Fibroblast of the conjunctiva (primary cell): ENCODE measurements at regions not wholly inside any gene's neighbourhood (a gene's known extent, or its start where the extent isn't known, plus 50 kb on each side); places are given as distances from the start of the nearest gene placed in this dataset.
"Not testable (repeated sequence)": the region's sequence is repeated elsewhere in the genome, so short reads cannot be mapped to it uniquely, and the experiment has no call there.

Source experiments
- DNase-seq: peaks from one replicate; pipeline ENCODE4 v3.0.0-alpha.2; 2010; ENCODE audit warnings: low read depth

DNA sequence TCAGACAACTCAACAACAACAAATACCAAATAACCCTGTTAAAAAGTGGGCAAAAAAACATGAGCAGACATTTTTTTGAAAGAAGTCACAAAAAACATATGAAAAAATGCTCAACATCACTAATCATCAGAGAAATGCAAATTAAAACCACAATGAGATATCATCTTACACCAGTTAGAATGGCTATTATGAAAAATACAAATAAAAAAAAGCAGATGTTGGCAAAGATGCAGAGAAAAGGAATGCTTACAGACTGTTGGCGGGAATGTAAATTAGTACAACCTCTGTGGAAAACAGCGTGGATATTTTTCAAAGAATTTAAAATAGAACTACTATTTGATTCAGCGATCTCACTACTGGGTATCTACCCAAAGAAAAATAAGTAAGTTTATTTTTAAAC, 114.0 kb downstream of the SLC38A4 start:
- peak; percentile 23 for DNase-seq

GRCh38 chr12:46710125-46710743, 115.6 kb downstream of the SLC38A4 start:
- DNase-seq = no peak

DNA sequence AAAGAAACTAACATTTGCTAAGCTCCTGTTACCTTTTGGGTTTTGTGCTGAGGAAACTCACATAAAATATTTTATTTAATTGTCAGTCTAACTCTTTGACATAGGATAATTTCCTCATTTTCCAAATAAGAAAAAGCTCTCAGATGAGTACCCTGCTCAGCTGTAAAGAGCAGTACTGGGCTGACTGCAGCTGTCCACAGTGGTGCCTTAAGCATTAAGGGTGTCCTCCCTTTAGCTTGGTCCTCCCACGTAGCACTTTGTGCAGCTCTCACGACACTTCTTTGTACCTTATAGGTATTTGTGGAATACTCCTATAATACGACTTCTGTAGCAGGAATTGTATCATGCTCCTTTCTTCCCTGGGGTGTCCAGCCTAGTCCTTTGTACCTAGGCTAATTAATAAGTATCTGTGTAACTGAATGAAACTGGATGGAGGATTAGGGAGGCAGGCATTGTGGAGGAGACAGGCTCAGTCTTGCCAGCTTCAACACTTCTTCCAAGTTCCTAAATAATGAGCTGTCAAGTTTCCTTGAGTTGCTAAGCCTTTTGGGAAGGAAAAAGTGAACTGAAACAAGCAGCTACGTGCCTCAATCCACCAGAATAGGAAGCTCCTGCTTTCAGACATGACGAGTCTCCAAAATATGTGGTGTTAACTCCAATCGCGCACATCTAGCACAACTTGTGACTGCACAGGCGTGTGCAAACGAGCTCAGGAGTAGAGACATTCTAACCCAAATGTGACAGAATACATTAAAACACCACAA, 123.0 kb downstream of the SLC38A4 start:
- no peak for DNase-seq

GRCh38 chr12:46701356-46701755, 124.4 kb downstream of the SLC38A4 start:
- no peak for DNase-seq

- DNase-seq = no peak
These were observed 125.8 kb downstream of the SLC38A4 start for GRCh38 chr12:46699986-46700385.

DNA sequence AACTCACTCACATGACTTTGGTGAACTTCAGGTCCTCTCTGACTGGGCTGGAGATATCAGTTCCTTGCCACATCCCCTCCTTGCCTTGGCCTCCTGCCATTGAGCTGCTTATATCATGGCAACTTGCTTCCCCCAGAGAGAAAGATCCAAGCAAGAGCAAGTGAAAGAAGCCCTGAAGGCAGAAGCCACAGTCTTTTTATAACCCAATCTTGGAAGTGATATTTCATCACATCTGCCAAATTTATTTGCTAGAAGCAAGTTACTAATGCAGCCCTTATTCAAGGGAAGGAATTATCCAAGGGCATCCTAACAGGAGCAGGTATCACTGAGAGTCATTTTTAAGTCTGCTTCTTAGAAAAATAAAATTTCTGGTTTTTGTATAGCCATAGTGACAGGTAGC, 127.8 kb downstream of the SLC38A4 start:
- no peak for DNase-seq

- DNase-seq = no peak
These were observed 132.3 kb downstream of the SLC38A4 start for GRCh38 chr12:46693518-46693917.

DNA sequence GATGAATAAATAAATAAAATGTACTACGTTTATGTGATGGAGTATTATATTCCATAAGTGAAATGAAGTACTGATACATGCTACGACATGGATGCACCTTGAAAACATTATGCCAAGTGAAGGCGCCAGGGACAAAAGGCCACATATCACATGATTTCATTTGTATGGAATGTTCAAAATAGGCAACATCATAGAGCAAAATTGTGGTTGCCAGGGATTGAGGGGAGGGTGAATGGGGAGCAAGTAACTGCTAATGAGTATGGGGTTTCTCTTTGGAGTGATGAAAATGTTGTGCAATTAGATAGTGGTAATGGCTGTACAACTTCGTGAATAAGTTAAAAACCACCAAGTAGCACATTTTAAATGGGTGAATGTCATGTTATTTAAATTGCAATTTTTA, 132.8 kb downstream of the SLC38A4 start:
- DNase-seq = no peak

DNA sequence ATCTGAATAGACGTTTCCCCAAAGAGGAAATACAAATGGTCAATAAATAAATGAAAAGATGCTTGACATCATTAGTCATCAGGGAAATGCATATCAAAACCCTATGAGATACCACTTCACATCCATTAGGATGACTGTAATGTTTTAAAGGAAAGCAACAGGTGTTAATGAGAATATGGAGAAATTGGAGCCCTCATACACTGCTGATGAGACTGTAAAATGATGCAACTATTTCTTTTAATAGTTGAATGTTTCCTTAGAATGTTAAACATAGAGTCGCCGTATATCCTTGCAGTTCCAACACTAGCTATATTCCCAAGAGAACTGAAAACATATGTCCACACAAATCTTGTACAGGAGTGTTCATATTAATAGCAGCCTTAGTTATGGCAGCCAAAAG, 133.2 kb downstream of the SLC38A4 start:
- DNase-seq = no peak

- no peak for DNase-seq
These were observed 139.4 kb downstream of the SLC38A4 start for GRCh38 chr12:46686267-46686942.

DNA sequence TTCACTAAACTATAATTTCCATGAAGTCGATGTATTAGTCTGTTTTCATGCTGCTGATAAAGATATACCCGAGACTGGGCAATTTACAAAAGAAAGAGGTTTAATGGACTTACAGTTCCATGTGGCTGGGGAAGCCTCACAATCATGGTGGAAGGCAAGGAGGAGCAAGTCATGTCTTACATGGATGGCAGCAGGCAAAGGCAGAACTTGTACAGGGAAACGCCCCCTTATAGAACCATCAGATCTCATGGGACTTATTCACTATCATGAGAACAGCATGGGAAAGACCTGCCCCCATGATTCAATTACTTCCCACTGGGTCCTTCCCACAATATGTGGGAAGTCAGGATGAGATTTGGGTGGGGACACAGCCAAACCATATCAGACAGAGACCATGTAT, 141.6 kb downstream of the SLC38A4 start:
- DNase-seq = not testable (repeated sequence)

- DNase-seq = no peak
These were observed 143.6 kb downstream of the SLC38A4 start for GRCh38 chr12:46682148-46682547.

DNA sequence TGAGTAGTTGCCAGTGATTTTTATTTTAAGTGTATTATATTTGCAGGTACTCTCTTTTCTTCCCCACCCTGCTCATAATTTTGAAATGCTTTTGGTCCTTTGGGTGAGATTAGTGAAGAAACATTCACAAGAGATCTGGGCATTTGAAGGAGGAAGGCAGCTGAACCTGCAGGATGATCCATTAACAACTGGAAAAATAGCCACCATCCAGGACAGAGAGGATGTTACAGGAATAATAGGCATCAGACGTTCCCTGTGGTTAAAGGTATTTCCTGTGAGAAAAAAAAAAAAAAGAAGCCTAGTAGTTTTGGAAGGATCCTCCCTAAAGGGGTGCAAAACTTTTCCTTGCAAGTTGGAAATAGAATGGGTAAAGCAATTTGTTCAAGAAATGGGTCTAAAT, 145.3 kb downstream of the SLC38A4 start:
- DNase-seq = no peak

DNA sequence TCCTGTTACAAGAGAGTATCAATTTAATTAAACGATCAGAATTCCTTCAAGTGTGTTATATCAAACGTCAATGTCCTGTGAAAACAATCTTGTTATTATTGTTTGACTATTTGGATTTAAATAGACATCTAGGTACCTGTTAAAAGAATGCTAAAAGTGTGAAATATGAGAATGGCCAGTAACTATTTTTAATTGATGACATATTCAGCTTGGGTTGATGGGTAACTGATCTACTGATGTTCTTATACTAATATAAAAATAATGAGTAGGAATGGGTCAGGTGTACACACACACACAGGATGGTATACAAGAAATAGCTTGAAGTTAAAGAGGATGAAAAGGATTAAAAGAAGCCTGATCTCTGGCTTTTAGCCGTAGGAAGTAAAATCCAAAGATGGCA, 146.0 kb downstream of the SLC38A4 start:
- DNase-seq = no peak

- no peak for DNase-seq
These were observed 147.4 kb downstream of the SLC38A4 start for GRCh38 chr12:46678426-46678825.

DNA sequence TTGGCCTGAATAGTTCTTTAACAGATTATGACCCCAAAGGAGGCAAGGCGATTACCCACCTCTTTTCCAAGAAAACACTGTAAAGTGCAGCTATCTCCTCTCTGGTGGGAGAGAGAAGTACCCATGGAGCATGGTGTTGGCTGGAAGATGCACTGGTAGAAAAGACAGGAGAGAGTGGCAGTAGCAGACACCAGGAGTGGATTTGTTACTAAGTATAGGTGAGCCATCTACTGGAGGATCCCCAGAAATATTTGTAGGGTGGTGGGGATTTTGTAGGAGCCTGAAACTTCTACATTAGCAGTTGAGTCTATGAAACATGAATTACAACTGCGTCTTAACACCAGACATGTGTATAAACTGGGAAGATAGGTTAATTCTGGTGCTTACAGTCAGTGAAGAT, 148.0 kb downstream of the SLC38A4 start:
- DNase-seq = peak; percentile 27

DNA sequence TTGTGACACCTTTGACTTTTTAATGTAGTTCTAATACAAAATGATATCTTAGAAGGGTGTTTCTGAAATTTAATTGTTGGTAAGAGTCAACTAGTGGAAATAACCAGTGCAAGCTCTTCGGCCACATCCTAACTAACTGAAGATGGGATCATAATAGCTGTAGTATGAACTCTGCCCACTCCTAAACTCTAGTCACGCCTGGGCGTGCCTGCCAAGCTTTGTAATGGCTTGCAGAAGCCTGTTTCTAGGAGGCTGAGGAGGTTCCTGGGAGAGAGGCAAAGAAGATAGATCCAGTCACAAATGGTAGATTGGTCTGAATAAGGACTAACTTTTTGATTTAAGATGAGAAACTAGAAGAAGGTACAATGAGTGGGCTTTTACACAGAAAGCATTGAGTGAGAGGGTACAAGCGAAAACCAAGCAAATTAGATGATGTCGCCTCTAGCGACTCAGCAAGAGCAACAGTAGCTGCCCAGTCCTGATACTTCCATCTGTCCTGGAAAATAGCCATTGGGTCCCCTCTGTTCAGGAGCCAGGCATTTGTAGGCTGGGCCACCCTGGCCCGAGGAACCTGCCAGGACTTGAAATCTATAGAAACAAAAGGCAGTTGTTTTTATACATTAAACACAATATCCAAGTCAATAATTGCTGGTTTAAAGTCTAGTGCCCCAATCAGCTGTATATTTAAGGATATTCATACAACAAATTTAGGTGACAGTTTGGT, 148.8 kb downstream of the SLC38A4 start:
- DNase-seq = no peak

DNA sequence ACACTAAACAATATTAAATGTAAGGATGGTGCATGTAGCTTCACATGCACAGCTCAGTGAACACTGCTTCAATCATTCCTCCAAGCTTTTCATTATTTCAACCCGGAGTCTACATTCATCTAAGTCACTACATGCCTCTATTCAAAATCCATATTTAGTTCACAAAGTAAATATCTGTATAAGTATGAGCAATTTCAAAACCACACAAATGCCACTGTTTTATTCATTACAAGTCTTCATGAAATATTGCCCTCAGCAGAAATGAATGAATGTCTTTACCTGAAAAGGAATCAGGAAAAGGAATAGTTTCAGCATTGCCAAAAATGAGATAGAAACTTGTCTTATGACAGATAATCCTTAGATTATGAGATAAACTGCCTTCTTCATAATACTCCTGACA, 149.4 kb downstream of the SLC38A4 start:
- DNase-seq = no peak

- peak; percentile 28 for DNase-seq
These were observed 150.1 kb downstream of the SLC38A4 start for GRCh38 chr12:46675736-46676135.

GRCh38 chr12:46674800-46675199, 151.0 kb downstream of the SLC38A4 start:
- DNase-seq = no peak

DNA sequence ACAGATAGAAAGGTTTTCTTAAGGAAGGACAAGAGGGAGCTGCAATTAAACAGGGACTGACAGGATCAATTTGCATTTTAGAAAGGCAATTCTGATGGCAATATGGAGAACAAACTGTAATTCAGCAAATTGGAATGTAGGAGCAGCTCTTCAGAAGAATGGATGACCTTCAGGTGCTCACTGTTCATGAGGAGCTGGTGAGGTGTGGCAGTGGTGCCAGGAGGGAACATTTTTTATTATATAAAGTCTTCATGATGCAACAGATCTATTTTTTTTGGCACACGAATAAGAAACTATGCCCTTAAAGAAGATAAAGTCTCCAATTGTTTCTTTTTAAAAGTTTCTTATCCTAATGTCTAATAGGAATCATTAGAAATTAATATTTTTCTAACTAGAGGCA, 151.7 kb downstream of the SLC38A4 start:
- no peak for DNase-seq

DNA sequence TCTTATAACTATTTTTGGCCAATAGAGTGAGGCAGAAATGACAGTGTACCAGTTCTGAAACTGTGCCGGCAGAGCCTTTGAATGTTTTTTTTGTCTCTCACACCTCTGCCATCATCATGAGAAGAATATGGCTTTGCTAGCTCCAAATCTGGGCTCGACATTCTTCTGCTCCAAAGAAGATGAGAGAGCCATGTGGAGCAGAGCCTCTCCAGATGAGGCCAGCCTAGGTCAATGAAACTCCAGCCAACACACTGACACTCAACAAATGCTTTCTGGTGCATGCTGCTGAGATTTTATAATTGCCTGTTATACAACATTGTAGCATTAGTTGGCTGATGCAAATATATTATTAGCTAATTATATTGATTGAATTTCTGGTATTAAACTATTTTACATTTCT, 154.7 kb downstream of the SLC38A4 start:
- no peak for DNase-seq

DNA sequence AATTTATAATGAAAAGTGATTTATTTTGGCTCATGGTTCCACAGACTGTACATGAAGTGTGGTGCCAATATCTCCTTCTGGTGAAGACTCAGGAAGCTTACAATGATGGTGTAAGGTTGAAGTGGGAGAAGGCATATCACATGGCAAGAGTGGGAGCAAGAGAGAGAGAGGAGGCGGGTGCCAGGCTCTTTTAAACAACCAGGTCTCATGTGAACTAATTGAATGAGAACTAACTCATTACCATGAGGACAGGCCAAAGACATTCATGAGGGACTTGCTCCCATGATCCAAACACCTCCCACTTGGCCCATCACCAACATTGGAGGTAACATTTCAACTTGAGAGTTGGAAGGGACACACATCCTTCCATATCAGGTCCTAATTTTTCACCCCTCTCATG, 155.2 kb downstream of the SLC38A4 start:
- no peak for DNase-seq
